HPDE6-E6E7 (cell line): ENCODE measurements at regions not wholly inside any gene's neighbourhood (a gene's known extent, or its start where the extent isn't known, plus 50 kb on each side); places are given as distances from the start of the nearest gene placed in this dataset.
A peak's percentile ranks its signal among the peaks of the same experiment; 100 is the strongest.

Experiments
- DNase-seq: peaks from one replicate; pipeline ENCODE4 v3.0.0; 2011; ENCODE audit warnings: missing footprints; ENCODE audit errors: extremely low spot score

- no peak for DNase-seq
Observed at GRCh38 chr15:92224843-92225242, 168.8 kb upstream of the ST8SIA2 start.

- peak; percentile 11 for DNase-seq
Observed at GRCh38 chr15:92226020-92226612, 167.6 kb upstream of the ST8SIA2 start.

GRCh38 chr15:92228830-92229229, 164.9 kb upstream of the ST8SIA2 start:
- no peak for DNase-seq

- DNase-seq = no peak
Observed at GRCh38 chr15:92231461-92231860, 162.2 kb upstream of the ST8SIA2 start.

- no peak for DNase-seq
Observed at GRCh38 chr15:92232317-92232716, 161.4 kb upstream of the ST8SIA2 start.

DNA sequence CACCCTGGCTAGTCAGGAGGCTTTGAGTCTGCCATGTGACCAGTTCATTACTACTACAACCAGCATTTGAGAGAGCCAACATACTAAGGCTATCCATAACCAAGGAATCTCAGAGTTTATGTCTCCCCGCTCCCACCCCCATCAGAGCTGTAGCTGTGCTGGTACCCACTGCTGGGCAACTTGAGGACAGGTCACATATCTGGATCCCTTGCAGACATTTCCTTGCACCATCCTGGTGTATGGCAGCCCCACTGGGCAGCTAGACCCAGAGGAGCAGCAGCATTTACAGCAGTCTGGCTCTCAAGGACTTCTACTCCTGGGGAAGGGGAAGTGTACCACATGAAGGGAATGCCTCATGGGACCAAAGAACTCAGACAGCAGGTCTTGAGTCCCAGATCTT, 160.8 kb upstream of the ST8SIA2 start:
- no peak for DNase-seq

DNA sequence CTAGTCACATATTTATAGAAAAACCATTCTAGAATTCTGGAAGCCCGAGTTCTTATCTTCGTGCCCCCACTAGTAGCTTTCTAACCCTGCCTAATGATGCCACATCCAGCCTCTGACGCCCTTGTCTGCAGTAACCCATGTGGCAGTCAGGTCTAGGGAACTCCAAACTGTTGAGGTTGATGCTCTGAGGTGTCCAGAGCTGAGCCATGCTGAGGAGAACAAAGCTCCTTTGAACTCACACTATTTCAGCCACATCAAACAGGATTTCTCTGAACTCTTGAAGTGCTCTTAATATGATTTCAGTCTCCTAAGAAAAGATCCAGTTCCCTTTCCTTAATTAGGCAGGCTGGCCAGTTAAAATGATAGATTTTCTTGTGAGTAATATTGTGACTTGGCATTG, 150.5 kb upstream of the ST8SIA2 start:
- DNase-seq = no peak

- no peak for DNase-seq
Observed at GRCh38 chr15:92244703-92245102, 149.0 kb upstream of the ST8SIA2 start.

- no peak for DNase-seq
Observed at GRCh38 chr15:92247649-92248242, 145.9 kb upstream of the ST8SIA2 start.

DNA sequence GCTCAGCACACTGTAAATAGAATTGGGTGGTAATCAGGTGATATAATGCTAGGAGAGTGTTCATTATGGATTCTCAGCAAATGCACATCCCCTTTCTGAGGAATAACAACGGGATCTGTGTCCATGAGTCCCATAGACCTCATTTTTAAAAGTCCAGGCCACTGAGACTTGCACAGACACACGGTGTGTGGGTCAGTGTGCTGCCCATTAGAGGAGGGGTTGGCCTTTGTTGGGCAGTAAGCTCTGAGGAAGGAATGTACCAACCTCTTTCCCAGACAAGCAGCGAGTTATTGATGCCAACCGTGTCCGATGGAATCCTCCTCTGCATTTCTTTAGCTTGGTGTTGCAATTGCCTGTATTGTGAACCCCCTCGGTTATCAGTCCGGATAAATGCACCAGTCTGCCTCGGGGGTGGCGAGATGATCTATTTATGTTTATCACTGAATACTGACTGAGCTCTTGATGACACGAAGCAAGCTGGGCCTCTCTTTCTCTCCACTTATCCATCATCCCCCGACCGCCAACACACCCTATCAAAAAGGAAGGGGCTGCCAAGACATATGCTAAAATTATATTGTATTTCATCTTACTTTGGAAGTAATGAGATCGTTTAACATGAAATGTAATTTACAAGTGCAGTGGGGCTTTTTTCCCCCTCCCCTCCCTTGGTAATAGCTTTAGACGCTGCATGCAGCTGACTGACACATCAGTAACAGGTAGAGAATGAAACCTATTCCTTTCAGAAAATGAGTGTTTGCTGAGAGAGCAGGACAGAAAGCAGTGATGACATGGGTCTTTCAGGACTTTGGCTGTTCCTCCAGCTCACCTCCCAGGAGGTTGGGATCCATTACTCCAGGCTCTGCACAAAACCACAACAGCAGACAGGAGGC, 126.6 kb upstream of the ST8SIA2 start:
- DNase-seq = no peak

GRCh38 chr15:92268900-92269299, 124.8 kb upstream of the ST8SIA2 start:
- DNase-seq = no peak

GRCh38 chr15:92271179-92271578, 122.5 kb upstream of the ST8SIA2 start:
- no peak for DNase-seq

DNA sequence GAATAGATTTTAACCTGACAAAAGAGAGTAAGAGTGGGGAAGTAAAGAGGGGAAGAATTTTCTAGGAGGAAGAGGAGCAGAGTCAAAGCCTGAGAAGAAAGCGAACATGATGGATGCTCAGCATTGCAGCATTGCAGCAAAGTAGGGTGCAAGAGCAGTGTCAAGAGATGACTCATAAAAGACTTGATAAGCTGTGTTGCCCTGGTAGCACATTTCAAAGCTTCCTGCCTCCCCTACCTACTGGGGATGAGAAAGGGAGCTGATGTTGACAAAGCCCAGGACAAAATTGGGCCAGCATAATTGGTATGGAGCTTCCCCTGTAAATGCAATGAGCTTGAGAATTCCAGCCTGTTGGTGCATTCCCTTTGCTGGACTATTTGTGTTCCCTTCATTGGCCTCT, 121.6 kb upstream of the ST8SIA2 start:
- no peak for DNase-seq

GRCh38 chr15:92273286-92273685, 120.4 kb upstream of the ST8SIA2 start:
- no peak for DNase-seq

GRCh38 chr15:92273723-92274122, 120.0 kb upstream of the ST8SIA2 start:
- no peak for DNase-seq

DNA sequence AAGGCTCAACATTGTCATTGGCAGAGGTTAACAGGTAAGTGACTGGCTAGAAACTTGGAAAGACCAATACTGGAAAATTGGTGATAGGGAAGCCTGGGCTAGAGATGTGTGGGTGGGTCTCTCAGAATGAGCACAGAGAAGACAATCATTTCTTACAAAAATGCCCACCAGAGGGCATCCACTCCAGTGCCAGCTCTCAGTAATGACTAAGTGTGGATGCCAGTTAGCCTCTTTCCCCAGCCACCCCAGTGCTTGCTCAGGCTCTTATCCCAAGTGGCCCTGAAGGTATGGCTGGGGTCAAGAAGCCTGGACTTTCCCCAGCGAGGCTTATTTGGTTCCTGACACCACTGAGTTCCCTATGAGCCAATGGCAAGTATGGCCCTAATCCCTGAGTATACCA, 115.9 kb upstream of the ST8SIA2 start:
- DNase-seq = peak; percentile 4

DNA sequence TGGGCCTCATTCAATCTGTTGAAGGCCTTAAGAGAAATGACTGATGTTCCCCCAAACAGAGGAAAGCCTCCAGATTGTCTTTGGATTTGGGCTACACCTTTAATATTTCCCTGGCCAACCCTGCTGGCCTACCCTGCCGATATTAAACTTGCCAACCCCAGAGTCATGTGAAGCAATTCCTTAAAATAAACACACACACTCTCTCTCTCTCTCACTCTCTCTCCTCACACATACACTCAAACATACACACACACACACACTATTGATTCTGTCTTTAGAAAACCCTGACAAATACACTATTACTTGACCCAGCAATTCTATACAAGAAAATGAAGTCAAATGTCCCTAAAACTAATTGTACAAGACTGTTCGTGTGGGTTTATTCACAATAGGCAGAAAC, 109.9 kb upstream of the ST8SIA2 start:
- DNase-seq = no peak

GRCh38 chr15:92288755-92289154, 104.9 kb upstream of the ST8SIA2 start:
- DNase-seq = no peak

- DNase-seq = no peak
Observed at GRCh38 chr15:92289733-92290132, 103.9 kb upstream of the ST8SIA2 start.

DNA sequence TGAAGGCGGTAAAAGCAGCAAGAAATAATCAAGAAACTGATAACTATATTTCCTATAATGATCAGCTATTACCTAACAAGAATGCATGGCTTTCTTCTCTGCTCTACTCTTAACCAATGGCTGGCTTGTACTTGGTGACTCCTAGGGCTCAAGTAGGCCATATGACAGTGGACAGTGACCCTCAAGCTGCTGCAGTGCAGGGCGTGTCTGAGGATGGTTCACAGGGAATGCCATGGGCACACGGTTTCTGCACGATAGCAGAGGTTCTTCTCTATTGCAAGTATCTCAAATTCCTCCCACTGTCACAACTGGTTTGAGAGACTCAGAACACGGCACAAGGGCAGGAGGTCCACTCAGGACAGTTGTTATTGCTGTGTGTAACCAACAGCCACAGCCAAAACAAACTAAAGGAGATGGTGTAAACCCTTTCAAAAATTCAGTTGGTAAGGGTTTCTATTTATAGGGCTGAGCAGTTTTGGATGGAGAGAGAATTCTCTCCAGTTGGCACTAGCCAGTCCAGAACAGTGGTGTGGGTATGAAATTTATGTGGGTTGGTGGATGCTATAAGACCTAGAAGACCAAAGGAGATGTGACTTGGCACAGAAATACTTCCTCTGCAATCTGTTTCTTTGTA, 103.2 kb upstream of the ST8SIA2 start:
- no peak for DNase-seq

- no peak for DNase-seq
Observed at GRCh38 chr15:92291900-92292299, 101.8 kb upstream of the ST8SIA2 start.

GRCh38 chr15:92294759-92295158, 98.9 kb upstream of the ST8SIA2 start:
- no peak for DNase-seq
